NCI-H1694 (cell line): ENCODE measurements at regions not wholly inside any gene's neighbourhood (a gene's known extent, or its start where the extent isn't known, plus 50 kb on each side); places are given as distances from the start of the nearest gene placed in this dataset.

Experiments
- DNase-seq: peaks from one replicate; lab custom pipeline; 2025; lab: John Stamatoyannopoulos, UW

GRCh38 chr2:225340923-225341322 is 58.6 kb upstream of the NYAP2 start:
- DNase-seq, result no peak

GRCh38 chr2:225337183-225337582 is 62.3 kb upstream of the NYAP2 start:
- no peak for DNase-seq

- DNase-seq, result peak; percentile 59
Measured at GRCh38 chr2:225334514-225334913, 65.0 kb upstream of the NYAP2 start.

GRCh38 chr2:225328192-225328591 is 71.3 kb upstream of the NYAP2 start:
- DNase-seq, result no peak

GRCh38 chr2:225326969-225327368 is 72.5 kb upstream of the NYAP2 start:
- no peak for DNase-seq

GRCh38 chr2:225319872-225320271 is 79.6 kb upstream of the NYAP2 start:
- DNase-seq, result no peak

- no peak for DNase-seq
Measured at GRCh38 chr2:225318440-225318839, 81.1 kb upstream of the NYAP2 start.

- DNase-seq, result no peak
Measured at GRCh38 chr2:225317186-225317585, 82.3 kb upstream of the NYAP2 start.

- no peak for DNase-seq
Measured at GRCh38 chr2:225310745-225311144, 88.8 kb upstream of the NYAP2 start.

GRCh38 chr2:225309516-225309915 is 90.0 kb upstream of the NYAP2 start:
- no peak for DNase-seq

- no peak for DNase-seq
Measured at GRCh38 chr2:225296951-225297350, 102.6 kb upstream of the NYAP2 start.

- DNase-seq, result no peak
Measured at GRCh38 chr2:225295102-225295501, 104.4 kb upstream of the NYAP2 start.

- DNase-seq, result peak; percentile 91
Measured at GRCh38 chr2:225293638-225294037, 105.9 kb upstream of the NYAP2 start.

GRCh38 chr2:225290757-225291400 is 108.6 kb upstream of the NYAP2 start:
- no peak for DNase-seq

GRCh38 chr2:225289659-225290058 is 109.9 kb upstream of the NYAP2 start:
- no peak for DNase-seq

- no peak for DNase-seq
Measured at GRCh38 chr2:225288986-225289385, 110.5 kb upstream of the NYAP2 start.

GRCh38 chr2:225282858-225283710 is 116.4 kb upstream of the NYAP2 start:
- DNase-seq, result peak; percentile 51

- DNase-seq, result no peak
Measured at GRCh38 chr2:225276207-225276606, 123.3 kb upstream of the NYAP2 start.

GRCh38 chr2:225275443-225275842 is 124.1 kb upstream of the NYAP2 start:
- DNase-seq, result no peak

- DNase-seq, result peak; percentile 37
Measured at GRCh38 chr2:225274751-225275150, 124.8 kb upstream of the NYAP2 start.

- no peak for DNase-seq
Measured at GRCh38 chr2:225272173-225272572, 127.3 kb upstream of the NYAP2 start.

- DNase-seq, result peak; percentile 12
Measured at GRCh38 chr2:225270861-225271260, 128.6 kb upstream of the NYAP2 start.

GRCh38 chr2:225270053-225270452 is 129.5 kb upstream of the NYAP2 start:
- no peak for DNase-seq

GRCh38 chr2:225254363-225254762 is 145.1 kb upstream of the NYAP2 start:
- no peak for DNase-seq
